GM12865 (cell line): ENCODE measurements at regions not wholly inside any gene's neighbourhood (a gene's known extent, or its start where the extent isn't known, plus 50 kb on each side); places are given as distances from the start of the nearest gene placed in this dataset.

ENCODE experiments used
- DNase-seq: peaks from one replicate; pipeline ENCODE4 v3.0.0; 2010; ENCODE audit warnings: low read depth
- H3K4me3 ChIP-seq: 2 replicates; pipeline ENCODE4 v1.5.1; 2011; ENCODE audit warnings: mild to moderate bottlenecking, low read depth, low read length, control low read depth
- TF ChIP-seq, protein P1 (sequence below): IDR thresholded peaks from 2 replicates; pipeline ENCODE4 v1.5.1; 2011; ENCODE audit warnings: low read length, control low read depth, low read depth, inconsistent platforms; ENCODE audit not compliant: insufficient read depth; ENCODE audit errors: missing control alignments

DNA sequence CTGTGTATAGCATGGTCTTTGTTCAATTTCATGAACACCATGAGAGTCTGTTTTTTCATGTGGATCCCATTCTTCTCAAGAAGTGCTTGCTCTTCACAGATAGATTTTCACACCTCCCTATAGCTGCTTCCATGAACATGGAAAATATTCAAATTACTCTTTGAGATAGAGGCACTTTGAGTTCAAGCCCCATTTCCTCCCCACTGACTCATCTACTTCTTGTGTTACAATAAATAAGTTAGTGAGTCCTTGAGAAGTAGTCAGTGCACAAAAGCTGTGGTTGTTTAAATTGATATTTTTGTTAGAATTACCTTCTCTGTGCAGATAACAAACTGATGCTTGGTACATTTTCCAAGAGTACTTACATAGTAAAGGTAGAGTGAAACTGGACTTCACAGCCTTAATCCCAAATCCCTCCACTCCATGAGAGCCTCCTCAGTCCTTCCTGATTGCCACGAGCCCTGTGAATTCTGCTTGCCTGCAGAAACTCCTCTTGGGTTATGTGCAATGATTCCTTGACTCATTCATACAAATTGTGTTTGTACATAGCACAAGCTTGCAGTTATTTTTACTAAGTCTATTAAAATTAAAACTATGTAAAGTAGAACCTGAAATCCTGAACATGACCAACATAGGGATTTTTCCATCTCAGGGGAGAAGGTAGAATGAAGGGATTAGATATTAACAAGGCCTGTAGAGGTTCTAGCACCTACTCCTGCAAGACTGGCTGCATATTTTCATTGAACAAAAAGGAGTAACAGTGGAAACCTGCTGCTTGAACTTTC is 496.2 kb downstream of the TNS3 start:
- DNase-seq = no peak
- TF ChIP-seq, protein P1, sequence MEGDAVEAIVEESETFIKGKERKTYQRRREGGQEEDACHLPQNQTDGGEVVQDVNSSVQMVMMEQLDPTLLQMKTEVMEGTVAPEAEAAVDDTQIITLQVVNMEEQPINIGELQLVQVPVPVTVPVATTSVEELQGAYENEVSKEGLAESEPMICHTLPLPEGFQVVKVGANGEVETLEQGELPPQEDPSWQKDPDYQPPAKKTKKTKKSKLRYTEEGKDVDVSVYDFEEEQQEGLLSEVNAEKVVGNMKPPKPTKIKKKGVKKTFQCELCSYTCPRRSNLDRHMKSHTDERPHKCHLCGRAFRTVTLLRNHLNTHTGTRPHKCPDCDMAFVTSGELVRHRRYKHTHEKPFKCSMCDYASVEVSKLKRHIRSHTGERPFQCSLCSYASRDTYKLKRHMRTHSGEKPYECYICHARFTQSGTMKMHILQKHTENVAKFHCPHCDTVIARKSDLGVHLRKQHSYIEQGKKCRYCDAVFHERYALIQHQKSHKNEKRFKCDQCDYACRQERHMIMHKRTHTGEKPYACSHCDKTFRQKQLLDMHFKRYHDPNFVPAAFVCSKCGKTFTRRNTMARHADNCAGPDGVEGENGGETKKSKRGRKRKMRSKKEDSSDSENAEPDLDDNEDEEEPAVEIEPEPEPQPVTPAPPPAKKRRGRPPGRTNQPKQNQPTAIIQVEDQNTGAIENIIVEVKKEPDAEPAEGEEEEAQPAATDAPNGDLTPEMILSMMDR = no peak
- H3K4me3 ChIP-seq = no peak overlapping the region

DNA sequence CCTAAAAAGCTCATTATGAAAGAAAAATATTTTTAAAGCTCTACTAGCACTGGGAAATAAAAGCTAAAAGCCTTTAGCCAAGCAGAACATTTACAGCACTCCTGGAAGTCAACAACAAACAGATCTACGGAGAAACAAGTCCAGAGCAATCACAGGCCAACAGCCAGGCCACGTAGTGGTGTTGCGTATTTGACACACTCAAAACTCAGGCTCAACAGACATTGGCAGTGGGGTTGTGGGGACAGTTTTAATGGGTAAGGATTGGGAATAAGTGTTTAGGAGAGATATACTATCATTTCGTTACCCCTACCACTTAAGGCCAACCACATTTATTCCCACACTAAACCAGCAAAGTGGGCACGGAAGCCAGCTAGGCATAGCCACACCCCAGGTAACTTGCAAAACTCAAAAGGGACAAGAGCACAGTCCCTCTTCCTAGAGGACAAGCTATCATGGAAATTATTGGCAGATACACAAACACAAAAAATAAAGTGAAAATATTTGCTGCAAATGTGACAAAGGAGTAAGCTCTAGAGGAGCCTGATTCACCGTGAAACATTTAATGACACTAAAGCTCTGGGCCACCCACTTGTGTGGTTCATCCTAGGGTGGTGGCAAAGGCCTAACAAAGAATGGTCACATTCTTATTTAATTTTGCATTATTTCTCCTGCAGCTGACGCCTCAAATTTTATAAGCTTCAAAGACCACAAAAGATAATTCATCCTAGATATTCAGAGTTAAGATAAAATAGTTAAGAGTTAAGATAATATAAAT is 498.2 kb downstream of the TNS3 start:
- TF ChIP-seq, protein P1 = no peak
- H3K4me3 ChIP-seq = no peak overlapping the region
- DNase-seq = no peak

DNA sequence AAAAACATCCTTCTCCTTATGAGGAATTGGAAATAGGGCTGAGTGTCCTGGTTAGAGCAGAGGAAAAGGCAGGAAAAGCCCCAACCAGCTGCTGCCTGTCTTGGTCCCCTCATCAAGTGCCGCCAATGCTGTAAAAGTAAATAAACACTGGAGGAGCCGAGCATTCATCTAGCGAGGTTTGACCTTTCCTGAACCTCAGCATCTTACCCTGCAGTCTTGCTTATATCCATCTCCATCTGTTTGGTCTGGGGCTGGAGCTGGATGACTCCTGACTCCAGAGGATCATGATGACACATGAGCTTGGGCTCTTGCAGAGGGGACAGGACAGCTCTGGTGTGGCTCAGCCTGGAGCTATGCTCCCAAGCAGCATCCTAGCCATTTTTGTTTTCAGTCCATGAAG is 501.1 kb downstream of the TNS3 start:
- TF ChIP-seq, protein P1 = no peak
- no peak overlapping the region for H3K4me3 ChIP-seq
- no peak for DNase-seq

DNA sequence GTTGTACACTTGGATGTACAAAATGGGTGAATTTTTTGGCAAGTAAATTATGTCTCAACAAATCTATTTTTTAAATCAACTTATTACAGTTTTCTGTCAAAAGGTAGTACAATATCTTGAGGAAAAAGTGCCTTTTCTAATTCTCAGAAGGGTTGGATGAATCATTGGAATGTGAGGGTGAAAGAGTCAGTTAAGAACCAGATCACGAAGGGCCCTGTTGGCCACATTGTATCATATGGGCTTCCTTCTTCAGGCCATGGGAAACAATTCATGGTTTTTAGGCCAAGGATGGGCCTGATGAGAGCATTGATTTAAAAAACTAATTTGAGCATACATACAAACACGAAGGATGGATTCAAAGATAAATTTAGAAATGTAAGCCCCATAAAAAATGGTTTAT is 503.7 kb downstream of the TNS3 start:
- TF ChIP-seq, protein P1 = no peak
- DNase-seq = no peak
- no peak overlapping the region for H3K4me3 ChIP-seq

DNA sequence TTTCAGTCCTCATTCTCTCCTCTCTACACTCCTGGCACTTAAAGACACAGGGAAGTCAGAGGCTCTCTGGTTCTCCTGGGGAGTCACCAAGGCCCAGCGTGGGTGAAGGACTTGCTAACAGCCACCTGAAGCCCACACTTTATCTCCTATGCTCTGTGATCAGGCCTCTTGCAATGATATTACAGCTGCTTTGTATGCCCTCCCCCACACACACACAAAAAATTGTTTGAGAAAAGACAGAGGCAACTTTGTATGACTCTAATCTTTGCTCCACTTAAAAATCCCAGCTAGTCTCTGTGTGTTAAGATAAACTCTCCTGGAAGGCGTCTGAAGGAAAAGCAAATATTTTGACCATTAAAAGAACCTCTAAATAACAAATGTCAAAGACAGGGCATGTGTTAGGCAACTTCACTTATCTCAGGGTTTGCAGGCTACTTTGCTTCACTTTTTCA is 507.2 kb downstream of the TNS3 start:
- DNase-seq = no peak
- no peak overlapping the region for H3K4me3 ChIP-seq
- TF ChIP-seq, protein P1 = no peak

DNA sequence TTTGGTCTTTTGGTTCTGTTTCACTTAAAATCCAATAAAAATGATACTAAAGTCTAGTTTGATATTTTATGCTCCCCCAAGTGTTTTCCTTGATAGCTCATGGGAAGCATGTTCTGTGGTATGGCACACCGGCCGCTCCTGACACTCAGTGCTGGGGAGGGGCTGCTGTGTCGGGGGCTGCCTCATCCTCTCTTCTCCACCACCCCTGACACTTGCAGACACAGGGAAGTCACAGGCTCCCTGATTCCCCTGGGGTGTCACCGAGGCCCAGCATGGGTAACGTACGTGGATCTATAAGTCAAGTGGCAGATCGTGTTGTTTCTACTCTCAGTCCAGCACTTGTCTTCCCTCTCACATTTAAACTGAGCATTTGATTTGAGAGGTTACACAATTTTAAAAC is 508.6 kb downstream of the TNS3 start:
- TF ChIP-seq, protein P1 = no peak
- no peak for DNase-seq

DNA sequence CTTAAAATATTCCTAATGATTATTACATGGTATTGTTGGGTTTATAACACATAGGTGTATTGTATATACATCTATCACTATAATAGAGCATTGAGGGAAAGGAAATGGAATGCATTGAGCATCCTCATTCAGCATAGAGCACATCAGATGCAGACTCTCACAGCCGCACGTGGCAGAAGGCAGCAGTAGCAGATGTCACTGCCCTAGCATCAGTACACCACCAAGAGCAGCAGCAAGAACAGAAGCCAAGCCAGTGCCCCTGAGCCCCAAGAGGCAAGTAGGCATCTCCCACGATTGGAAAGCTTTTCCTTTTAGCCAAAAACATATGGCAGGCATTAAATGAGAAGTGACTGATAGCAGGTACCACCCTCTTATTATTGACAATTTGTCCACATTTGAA is 510.0 kb downstream of the TNS3 start:
- no peak overlapping the region for H3K4me3 ChIP-seq
- TF ChIP-seq, protein P1 = no peak
- no peak for DNase-seq

More for the DNA sequence above, 508.6 kb downstream of the TNS3 start:
- H3K4me3 ChIP-seq = no peak overlapping the region
